OCI-LY3 (cell line): ENCODE measurements at regions not wholly inside any gene's neighbourhood (a gene's known extent, or its start where the extent isn't known, plus 50 kb on each side); places are given as distances from the start of the nearest gene placed in this dataset.

ENCODE experiments used
- H2AFZ ChIP-seq: fragments of 200-600, 300-600 bp; shearing (Covaris generic); 2 replicates; pipeline ENCODE4 v1.6.0; 2014; ENCODE audit warnings: antibody characterized with exemption, low read depth, low read length
- H3K27ac ChIP-seq: fragments of 200-600, 300-600 bp; sonication (generic); 2 replicates; pipeline ENCODE4 v1.5.1; 2014; ENCODE audit warnings: mild to moderate bottlenecking, low read length, moderate library complexity, mixed read lengths
- H3K27me3 ChIP-seq: fragments of 200-600, 300-600 bp; sonication (generic); 2 replicates; pipeline ENCODE4 v1.6.1; 2014; ENCODE audit warnings: low read depth, low read length, mixed read lengths
- H3K36me3 ChIP-seq: fragments of 200-600, 300-600 bp; sonication (generic); replicated peaks from 2 replicates; pipeline ENCODE3; 2014; ENCODE audit warnings: low read depth, low read length, mixed read lengths
- H3K4me1 ChIP-seq: fragments of 300-600, 200-600 bp; sonication (generic); 2 replicates; pipeline ENCODE4 v1.6.1; 2014; ENCODE audit warnings: low read length, mixed read lengths
- H3K4me2 ChIP-seq: fragments of 200-600, 300-600 bp; sonication (generic); 2 replicates; pipeline ENCODE4 v1.6.1; 2014; ENCODE audit warnings: low read length, mixed read lengths
- H3K4me3 ChIP-seq: fragments of 300-600, 200-600 bp; sonication (generic); 2 replicates; pipeline ENCODE4 v1.5.1; 2014; ENCODE audit warnings: antibody characterized with exemption, mild to moderate bottlenecking, low read length, moderate library complexity
- H3K79me2 ChIP-seq: fragments of 300-600, 200-600 bp; shearing (Covaris generic); 2 replicates; pipeline ENCODE4 v1.6.1; 2014; ENCODE audit warnings: mild to moderate bottlenecking, low read length, mixed read lengths
- H3K9ac ChIP-seq: fragments of 300-600, 200-600 bp; shearing (Covaris generic); 2 replicates; pipeline ENCODE4 v1.6.0; 2014; ENCODE audit warnings: mild to moderate bottlenecking, low read length, moderate library complexity
- H3K9me3 ChIP-seq: fragments of 200-600, 300-600 bp; shearing (Covaris generic); 2 replicates; pipeline ENCODE4 v1.6.1; 2014; ENCODE audit warnings: low read length, mixed read lengths; ENCODE audit not compliant: insufficient read depth
- H4K20me1 ChIP-seq: fragments of 200-600, 300-600 bp; sonication (generic); 2 replicates; pipeline ENCODE4 v1.6.1; 2016; ENCODE audit warnings: low read length, mixed read lengths; ENCODE audit not compliant: insufficient read depth
- EZH2phosphoT487 ChIP-seq: fragments of 200-600 bp; shearing (Covaris generic); IDR thresholded peaks from 2 replicates; pipeline ENCODE4 v1.6.1; 2018; ENCODE audit warnings: antibody characterized with exemption, mixed run types, low read depth
- TF ChIP-seq, protein P1 (sequence below): fragments of 200-600, 300-600 bp; sonication (generic); IDR thresholded peaks from 2 replicates; pipeline ENCODE4 v1.5.1; 2014; ENCODE audit warnings: antibody characterized with exemption, low read length, low read depth

DNA sequence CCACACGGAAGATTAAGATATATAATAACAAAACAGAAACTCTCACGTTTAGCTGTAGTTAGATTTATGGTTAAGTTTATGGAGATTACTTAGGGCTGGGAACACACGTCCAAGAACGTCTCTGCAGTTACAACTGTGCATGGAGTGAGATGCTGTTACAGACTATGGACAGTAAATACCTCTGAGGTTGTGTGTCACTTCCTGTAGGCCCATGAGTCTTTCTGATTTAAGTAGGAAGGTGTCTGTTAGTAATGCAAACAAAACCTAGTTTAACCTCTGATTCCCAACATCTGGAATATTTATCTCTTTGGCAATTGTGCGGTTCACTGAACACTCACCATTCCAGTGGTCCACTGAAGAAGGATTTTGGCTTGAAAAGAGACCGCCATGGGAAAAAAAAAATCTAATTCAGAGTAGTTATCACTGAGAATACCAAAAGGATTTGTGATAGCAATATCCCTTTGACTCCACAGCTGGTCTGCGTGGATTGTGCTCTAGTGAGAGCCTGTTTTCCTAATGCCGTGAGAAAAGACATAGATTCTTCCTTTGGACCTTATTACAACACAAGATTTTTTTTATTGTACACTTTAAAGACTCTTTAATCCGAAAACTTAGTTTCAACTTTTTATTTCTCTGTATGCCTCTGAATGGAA is 478.2 kb upstream of the CITED2 start:
- Histone ChIP-seq H3K9me3 (no peaks in the 10 kb centered on the region), H3K4me1 (peaks cover 1% of the 10 kb centered on the region), H3K79me2 (no peaks in the 10 kb centered on the region), H3K4me2 (no peak overlapping the region), H2AFZ (no peak overlapping the region), H3K27ac (no peak overlapping the region), H3K27me3 (no peaks in the 10 kb centered on the region), H3K4me3 (no peak overlapping the region), H3K9ac (no peak overlapping the region), H3K36me3 (no peaks in the 10 kb centered on the region), H4K20me1 (no peaks in the 10 kb centered on the region)
- TF ChIP-seq EZH2phosphoT487: no peak
- TF ChIP-seq, protein P1, sequence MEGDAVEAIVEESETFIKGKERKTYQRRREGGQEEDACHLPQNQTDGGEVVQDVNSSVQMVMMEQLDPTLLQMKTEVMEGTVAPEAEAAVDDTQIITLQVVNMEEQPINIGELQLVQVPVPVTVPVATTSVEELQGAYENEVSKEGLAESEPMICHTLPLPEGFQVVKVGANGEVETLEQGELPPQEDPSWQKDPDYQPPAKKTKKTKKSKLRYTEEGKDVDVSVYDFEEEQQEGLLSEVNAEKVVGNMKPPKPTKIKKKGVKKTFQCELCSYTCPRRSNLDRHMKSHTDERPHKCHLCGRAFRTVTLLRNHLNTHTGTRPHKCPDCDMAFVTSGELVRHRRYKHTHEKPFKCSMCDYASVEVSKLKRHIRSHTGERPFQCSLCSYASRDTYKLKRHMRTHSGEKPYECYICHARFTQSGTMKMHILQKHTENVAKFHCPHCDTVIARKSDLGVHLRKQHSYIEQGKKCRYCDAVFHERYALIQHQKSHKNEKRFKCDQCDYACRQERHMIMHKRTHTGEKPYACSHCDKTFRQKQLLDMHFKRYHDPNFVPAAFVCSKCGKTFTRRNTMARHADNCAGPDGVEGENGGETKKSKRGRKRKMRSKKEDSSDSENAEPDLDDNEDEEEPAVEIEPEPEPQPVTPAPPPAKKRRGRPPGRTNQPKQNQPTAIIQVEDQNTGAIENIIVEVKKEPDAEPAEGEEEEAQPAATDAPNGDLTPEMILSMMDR: no peak

DNA sequence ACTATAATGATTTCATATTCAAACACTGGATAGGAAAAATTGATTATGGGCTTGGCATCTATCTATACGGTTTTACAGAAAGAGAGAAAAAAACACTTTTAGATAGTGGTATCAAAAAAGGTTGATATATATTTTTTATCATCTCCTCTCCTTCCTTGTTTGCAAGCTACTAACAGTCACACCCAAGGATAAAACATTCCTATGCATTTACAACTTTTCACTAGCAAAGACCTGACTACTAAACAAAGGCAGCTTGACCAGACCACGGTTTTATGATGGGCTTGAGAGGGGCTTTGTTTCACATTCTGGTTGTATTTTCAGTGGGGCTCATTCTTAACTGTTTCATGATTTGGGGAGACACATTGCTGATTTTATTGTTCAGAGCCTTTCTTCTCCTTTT is 477.6 kb upstream of the CITED2 start:
- no peak overlapping the region for H3K4me3 ChIP-seq
- H3K36me3 ChIP-seq: no peaks in the 10 kb centered on the region
- TF ChIP-seq EZH2phosphoT487: no peak
- TF ChIP-seq, protein P1: no peak
- peaks cover 7% of the 10 kb centered on the region for H3K4me1 ChIP-seq
- H3K9ac ChIP-seq: no peak overlapping the region
- no peaks in the 10 kb centered on the region for H3K79me2 ChIP-seq
- H3K27me3 ChIP-seq: no peaks in the 10 kb centered on the region
- no peak overlapping the region for H2AFZ ChIP-seq
- H3K4me2 ChIP-seq: no peak overlapping the region
- H3K9me3 ChIP-seq: no peaks in the 10 kb centered on the region
- no peak overlapping the region for H3K27ac ChIP-seq
- no peaks in the 10 kb centered on the region for H4K20me1 ChIP-seq

DNA sequence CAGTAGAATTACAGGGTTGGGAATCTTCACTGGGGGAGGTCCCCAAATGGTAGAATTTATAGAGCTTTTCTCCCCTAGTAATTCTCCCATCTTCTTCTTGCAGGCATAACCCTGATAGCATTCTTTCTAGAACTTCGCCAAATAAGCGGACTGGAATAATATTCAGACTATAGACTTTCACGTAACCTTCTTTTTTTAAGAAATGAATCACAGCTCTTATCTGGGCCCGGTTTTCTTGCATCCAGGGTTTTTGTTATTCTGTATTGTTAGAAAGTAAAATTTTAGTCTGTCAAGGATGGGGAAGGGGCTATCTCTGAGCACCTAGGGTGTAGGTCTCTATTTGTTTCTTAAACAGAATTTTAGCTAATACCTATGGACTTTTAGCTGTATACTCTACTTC is 476.8 kb upstream of the CITED2 start:
- Histone ChIP-seq H3K27ac (no peak overlapping the region), H4K20me1 (no peaks in the 10 kb centered on the region), H3K79me2 (no peaks in the 10 kb centered on the region), H3K4me3 (no peak overlapping the region), H3K9ac (no peak overlapping the region), H3K4me1 (peaks cover 15% of the 10 kb centered on the region), H2AFZ (no peak overlapping the region), H3K36me3 (no peaks in the 10 kb centered on the region), H3K27me3 (no peaks in the 10 kb centered on the region), H3K9me3 (no peaks in the 10 kb centered on the region), H3K4me2 (no peak overlapping the region)
- TF ChIP-seq, protein P1: no peak
- TF ChIP-seq EZH2phosphoT487: no peak

DNA sequence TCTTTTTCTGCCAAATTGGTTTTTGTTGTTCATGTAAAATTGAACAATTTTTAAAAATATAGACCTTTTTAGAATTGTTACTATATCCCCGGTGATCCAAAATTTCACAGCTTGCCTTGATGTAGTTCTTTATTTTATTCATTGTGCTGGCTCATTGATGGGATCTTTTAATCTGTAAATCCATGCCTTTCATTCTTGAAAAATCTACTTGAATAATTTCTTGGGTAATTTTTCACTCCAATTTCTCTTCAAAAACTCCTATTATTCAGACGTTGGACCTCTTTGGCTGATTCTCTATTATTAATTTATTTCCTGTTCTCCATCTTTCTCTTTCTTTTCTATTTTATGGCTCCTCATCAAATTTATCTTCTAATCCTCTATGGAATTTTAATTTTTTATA is 476.1 kb upstream of the CITED2 start:
- Histone ChIP-seq H3K4me3 (no peak overlapping the region), H3K79me2 (no peaks in the 10 kb centered on the region), H3K4me1 (peaks cover 21% of the 10 kb centered on the region), H3K9me3 (no peaks in the 10 kb centered on the region), H3K27me3 (no peaks in the 10 kb centered on the region), H3K9ac (no peak overlapping the region), H4K20me1 (no peaks in the 10 kb centered on the region), H3K27ac (no peak overlapping the region), H2AFZ (no peak overlapping the region), H3K4me2 (no peak overlapping the region), H3K36me3 (no peaks in the 10 kb centered on the region)
- TF ChIP-seq EZH2phosphoT487: no peak
- TF ChIP-seq, protein P1: no peak
